ENCODE measurements at regions not wholly inside any gene's neighbourhood (a gene's known extent, or its start where the extent isn't known, plus 50 kb on each side); places are given as distances from the start of the nearest gene placed in this dataset.
"Not testable (repeated sequence)": the region's sequence is repeated elsewhere in the genome, so short reads cannot be mapped to it uniquely, and the experiment has no call there.

DNA sequence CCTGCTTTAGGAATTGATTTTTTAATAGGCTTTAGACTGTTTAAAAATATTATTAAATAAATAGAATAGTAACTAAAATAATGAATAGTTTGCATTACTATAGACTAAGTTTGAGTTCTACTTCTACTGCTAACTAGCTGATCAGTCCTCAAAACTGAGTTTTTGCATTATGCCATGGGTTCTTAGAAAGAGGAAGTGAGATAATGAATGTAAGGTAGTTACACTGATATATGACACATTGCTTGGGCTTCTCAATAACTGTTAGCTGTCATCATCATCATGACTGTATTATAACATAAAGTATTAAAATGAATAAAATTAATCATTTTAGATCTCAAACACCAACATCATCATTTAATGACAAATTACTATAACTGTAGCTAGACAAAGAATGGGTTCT lies 949.7 kb downstream of the TRHDE start:
- DNase-seq = no peak

DNA sequence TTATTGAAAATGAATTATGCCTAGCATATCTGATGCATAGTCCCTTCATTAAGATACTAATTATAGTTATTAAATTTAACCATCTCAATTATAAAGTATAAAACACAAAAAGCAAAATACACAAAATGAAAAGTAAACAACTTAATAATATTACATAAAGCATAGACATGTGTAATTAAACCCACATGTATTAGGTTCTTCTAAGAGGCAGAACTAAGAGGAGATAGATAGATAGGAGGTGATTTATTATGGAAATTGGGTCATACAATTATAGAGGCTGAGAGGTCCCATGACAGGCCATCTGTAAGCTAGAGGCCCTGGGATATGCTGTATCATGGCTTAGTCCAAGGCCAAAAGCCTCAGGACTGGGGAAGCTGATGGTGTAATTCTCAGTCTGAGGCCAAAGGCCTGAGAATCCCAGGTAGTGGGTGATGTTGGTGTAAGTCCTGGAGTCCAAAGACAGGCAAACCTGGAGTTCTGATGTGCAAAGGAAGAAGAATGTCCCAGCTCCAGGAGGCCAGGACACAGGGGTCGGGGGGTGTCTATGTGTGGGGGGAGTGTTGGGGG lies 953.3 kb downstream of the TRHDE start:
- DNase-seq = no peak

DNA sequence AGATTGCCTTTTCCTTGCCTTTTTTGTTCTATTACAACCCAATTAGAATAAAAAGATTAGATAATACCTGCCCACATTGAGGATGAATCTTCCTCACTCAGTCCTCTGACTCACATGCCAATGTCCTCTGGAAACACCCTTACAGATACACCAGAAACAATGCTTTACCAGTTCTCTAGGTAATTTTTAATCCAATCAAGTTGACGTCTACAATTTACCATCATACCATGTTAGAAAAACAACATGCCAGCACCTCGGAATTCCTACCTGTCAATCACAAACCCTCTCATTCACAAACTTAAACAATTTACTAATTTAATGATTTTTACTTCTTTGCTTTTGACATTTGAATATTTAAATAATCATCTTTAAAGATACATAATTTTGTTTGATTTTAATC lies 953.8 kb downstream of the TRHDE start:
- DNase-seq = no peak

- no peak for DNase-seq
These were observed 954.4 kb downstream of the TRHDE start for GRCh38 chr12:73226593-73226992.

GRCh38 chr12:73228828-73229227 lies 956.7 kb downstream of the TRHDE start:
- not testable (repeated sequence) for DNase-seq

- DNase-seq = no peak
These were observed 963.2 kb downstream of the TRHDE start for GRCh38 chr12:73235387-73235786.

DNA sequence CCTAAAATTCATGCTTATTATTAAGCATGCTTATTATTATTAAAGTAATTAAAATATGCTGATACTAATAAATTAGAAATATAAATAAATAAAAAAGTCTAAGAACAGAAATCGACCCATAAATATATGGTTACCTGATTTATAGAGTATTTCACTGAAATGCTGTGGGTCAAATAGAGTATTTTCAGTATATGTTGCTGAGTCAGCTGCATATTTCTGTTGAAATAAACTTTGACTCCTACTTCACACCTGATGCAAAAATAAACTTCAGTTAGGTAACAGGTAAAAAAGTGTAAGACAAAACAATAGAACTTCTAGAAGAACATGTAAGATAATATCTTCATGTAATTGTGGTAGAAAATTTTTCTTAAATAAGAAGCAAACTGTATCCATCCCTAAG lies 967.9 kb downstream of the TRHDE start:
- no peak for DNase-seq

DNA sequence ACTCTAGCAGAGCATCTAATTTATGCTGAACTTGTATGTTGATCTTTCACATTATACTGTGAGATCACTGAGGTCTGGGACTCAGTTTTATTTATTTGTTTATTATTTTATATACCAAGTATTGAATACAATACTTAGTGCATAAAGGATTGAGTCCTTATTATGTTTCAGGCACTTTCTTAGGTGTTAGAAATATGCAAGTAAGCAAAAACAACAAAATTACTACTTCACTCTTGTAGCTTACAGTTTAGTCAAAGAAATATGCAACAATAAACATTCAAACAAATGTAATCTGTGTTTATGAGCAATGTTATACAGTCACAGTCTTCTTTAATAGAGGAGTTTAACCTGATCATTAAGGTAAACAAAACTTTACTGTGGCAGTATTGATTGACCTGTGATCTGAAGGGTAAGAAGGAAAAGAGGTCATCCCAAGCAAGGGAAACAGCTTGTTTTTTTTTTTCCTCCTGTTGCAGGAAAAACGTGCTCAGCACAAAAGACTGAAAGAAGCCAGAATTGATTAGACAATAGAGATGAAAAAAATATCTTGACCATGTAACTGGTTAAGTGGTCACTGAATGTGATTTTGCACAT lies 990.7 kb downstream of the TRHDE start:
- DNase-seq = no peak

DNA sequence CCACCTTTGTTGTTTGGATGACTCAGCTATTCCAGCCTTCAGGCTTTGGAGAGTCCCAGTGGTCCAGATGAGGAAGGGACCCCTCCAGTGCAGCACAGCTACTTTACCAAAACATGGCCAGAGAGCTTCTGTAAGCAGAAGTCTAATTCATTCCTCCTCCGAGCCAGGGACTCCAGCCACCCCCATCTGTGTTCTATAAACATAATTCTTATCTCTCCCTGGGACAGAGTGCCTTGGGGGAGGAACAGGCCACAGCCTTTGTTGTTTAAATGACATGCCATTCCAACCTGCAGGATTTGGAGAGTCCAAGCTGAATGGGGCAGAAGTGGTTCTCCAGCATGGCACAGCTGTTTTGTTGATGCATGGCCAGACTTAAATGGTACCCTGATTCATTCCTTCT lies 994.0 kb downstream of the TRHDE start:
- no peak for DNase-seq

GRCh38 chr12:73274976-73275375 lies 1002.8 kb downstream of the TRHDE start:
- DNase-seq = no peak

DNA sequence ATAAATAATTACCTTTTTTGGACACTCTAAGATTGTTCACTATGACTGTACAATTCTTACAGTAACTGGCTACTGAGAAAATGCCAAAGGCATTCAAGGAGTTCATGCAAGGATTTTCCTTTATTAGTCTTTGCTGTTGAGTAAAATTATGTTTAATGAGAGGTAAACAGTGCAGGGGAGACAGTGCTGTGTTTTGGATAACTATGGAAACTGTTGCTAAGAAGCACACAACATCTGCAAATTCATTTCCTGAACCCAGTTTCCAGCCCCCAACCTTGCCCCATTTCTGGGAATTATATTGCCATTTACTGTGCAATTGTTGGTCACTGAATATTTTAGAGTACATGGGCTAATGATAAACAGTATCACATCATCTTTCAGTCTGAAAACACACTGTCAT lies 1005.8 kb downstream of the TRHDE start:
- no peak for DNase-seq

- no peak for DNase-seq
These were observed 1029.4 kb downstream of the TRHDE start for GRCh38 chr12:73301530-73301929.

DNA sequence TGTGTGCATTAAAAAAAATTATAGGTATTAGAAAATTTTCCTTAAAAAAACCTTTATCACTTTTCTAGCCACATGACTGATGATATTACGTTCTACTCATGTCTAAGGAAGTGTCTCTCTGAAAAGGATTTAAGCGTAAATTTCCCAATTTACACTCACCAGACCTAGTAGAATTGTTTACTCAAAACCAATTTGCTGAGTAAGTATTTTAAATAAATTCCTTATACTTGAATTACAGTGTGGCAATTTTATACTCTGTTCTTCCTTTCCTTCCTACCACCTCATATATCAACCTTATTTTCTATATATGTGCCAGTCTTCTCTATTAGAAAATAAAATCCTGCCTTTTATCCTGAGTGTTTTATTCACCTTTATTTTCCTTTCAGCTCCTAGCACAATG lies 1035.1 kb downstream of the TRHDE start:
- DNase-seq = no peak

DNA sequence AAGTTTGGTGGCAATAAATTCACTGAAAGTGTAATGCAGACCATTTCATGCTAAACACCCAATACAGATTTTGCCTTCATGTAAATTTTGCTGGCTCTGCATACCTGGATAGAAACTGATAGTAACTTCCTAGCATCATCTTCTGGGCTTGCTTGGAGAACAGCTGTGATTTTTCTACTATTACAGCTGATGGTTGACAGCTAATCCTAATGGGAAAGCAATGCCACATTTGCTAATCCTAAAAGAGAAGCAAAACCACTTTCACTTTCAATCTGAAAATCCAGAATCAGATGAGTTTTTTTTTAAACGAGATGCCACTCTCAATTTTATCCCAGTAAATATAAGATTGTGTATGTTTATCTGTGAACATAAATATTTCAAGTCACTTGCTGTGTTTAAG lies 1035.9 kb downstream of the TRHDE start:
- DNase-seq = no peak

- no peak for DNase-seq
These were observed 1036.6 kb downstream of the TRHDE start for GRCh38 chr12:73308747-73309146.

DNA sequence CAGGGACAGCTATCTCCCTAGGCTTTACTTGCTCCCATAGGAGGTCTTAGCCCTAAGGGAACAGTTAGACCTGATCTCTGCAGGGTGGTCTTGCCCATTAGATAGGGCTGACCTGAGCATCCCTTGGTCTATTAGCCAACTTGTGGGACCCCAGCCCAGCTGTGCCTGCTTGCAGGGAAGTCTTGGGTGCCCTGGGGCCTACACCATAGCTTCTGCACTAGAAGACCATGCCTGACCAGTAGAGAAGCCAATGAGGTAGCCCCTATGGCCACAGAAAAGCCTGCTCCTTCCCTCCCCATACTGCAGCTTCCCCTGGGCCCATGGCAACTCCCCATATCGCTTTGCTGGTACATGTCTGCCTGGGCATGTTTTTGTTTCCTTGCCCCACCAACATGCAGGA lies 1049.1 kb downstream of the TRHDE start:
- DNase-seq = no peak

- no peak for DNase-seq
These were observed 1049.6 kb downstream of the TRHDE start for GRCh38 chr12:73321776-73322175.

DNA sequence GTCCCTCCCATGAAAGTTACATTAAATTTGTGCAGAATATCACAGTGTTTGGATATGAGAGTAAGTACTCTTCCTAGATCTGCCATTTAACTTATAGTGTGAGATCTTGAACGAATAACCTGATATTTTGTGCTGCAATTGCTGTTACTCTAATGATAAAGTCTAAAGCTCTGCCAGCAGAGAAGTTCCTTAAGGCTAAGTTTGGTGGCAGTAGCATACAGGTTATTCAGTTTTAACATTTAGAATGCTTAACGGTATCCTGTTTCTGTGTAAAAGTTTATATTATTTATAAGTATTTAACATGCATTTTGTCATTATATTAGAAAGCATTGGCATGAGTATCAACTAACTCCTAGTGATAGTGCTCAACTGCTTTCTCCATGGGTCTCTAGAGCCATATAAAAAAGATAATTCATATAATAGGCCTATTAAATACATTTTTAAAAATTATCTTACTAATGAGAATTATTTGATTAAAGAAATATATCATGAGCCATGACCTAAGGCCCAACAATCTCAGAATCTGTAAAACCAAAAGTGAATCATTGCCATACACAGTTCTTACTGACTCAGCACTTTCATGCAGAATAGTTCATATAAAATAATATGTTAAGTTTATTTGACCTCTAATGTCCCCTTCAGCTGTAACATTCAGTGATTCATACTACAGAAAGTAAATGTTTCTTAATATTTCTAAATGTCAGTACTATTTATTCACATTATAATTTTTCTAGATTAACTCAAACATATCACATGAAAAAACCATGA lies 1058.6 kb downstream of the TRHDE start:
- no peak for DNase-seq

- DNase-seq = no peak
These were observed 1069.5 kb downstream of the TRHDE start for GRCh38 chr12:73341559-73342247.

DNA sequence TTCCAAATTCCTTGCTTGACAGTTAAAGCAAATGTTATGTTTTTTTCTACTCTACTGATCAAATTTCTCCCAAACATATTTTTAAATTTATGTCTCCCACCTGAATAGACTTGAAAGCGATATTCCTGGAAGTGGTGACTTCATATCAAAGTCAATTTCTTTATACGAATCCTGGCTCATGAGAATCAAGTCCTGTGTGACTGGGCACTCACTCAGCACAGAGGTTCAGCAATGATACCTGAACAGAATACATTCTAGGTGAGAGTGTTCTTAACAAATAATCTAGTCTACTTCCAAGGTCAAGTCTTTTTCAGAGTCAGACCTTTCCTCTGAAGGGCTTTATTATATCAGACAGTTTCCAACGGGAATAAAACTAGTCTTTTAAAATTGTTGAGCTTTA lies 1070.6 kb downstream of the TRHDE start:
- DNase-seq = no peak

DNA sequence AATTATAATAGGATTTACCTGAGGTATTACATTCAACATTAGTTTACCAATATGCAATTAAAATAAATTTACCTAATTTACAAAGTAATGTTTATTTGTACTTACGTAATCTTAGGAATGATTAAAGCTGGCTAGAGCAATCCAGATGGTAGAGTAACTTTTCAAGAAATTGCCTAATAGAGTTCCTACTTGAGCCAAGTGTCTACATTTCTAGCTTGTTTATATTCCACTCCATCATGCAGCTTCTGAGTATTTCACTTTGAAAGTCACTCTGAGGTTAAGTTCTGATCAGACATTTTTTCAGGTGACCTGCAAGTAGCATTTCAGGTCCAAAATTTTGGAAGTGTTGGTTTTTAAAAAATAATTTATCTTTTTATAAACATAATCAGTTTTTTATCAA lies 1080.7 kb downstream of the TRHDE start:
- no peak for DNase-seq

DNA sequence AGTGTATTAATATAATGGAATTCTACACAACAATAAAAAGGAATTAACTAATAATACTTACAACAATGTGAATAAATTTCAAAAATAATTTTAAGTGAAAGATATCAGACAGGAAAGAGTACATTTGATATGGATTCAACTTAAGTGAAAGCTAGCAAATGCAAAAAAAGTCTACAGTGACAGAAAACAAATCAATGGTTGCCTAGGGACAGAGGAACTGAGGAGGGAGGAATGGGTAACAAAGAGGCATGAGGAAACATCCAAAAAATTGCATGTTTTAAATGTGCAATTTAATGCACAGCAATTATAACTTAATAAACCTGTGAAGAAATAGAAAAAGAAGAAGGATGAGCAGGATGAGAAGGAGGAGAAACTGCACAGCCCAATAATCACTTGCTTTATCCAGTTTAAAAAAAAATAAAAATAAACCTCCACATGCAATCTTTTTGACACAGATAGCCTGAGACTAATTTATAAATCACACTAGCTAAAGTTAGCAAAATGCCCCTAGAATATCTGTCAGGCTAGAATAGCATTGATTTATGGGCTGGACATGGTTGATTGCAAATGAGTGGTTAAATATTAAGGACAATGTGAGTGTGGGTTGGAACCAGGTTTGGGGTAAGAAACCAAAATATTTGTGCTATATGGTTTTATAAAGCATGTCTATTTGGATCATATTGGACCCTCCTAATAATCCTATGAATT lies 1089.1 kb downstream of the TRHDE start:
- no peak for DNase-seq

DNA sequence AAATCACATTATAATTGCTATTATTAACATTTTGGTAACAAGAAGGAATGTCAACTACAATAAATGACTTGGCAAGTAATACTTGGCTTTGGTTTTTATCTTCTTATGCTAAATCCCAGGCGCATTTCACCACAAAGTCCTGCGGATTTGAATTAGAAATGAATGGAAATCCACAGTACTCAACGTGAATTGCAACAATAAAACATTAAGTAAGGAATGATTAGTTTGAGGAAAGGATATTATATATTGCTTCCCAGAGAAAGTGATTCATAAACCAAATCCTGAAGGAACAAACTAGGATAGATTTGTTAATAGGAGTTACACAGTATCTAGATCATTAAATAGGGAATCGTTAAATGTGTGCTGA lies 1089.7 kb downstream of the TRHDE start:
- DNase-seq = no peak

All from NK-92 treated with Interleukin-12 subunit alpha and Interleukin-12 subunit beta, amount 100 ng/mL, for 24 hours (cell line).